ENCODE measurements at regions not wholly inside any gene's neighbourhood (a gene's known extent, or its start where the extent isn't known, plus 50 kb on each side); places are given as distances from the start of the nearest gene placed in this dataset.

GRCh38 chr12:71071536-71072097, 86.2 kb downstream of the TSPAN8 start:
- no peaks in the 10 kb centered on the region for H3K4me1 ChIP-seq (ENCODE audit: insufficient read depth)
- DNase-seq (ENCODE audit: low spot score): no peak
- no peaks in the 10 kb centered on the region for H4K20me1 ChIP-seq (ENCODE audit: insufficient read depth, poor library complexity, severe bottlenecking)
- no peak overlapping the region for H2AFZ ChIP-seq
- H3K9me2 ChIP-seq (replicated peaks; ENCODE audit: insufficient read depth): no peaks in the 10 kb centered on the region
- H3K4me2 ChIP-seq: no peak overlapping the region
- no peak overlapping the region for H3K27ac ChIP-seq
- no peaks in the 10 kb centered on the region for H3K9me3 ChIP-seq (ENCODE audit: low read depth)
- H3K27me3 ChIP-seq: no peaks in the 10 kb centered on the region
- TF ChIP-seq EZH2 (IDR thresholded peaks at IDR 0.05; ENCODE audit: borderline replicate concordance): no peak
- no peak for TF ChIP-seq CTCF (IDR thresholded peaks at IDR 0.05; ENCODE audit: poor library complexity)
- TF ChIP-seq EZH2phosphoT487 (IDR thresholded peaks at IDR 0.05; ENCODE audit: low read depth, severe bottlenecking, unreplicated experiment): no peak
- 94% methylated on average over 3 of the region's 3 CpGs for WGBS (ENCODE audit: low lambda C conversion rate, missing lambda C conversion rate)
- H3K79me2 ChIP-seq: no peaks in the 10 kb centered on the region
- no peaks in the 10 kb centered on the region for H3K36me3 ChIP-seq (replicated peaks; ENCODE audit: insufficient read depth, low read depth)
- H3K4me3 ChIP-seq: no peak overlapping the region

- TF ChIP-seq EZH2phosphoT487 (IDR thresholded peaks at IDR 0.05; ENCODE audit: low read depth, severe bottlenecking, unreplicated experiment) (no peak), CTCF (IDR thresholded peaks at IDR 0.05; ENCODE audit: poor library complexity) (no peak), EZH2 (IDR thresholded peaks at IDR 0.05; ENCODE audit: borderline replicate concordance) (no peak)
- Histone ChIP-seq H2AFZ (no peak overlapping the region), H3K27ac (no peak overlapping the region), H3K9me2 (replicated peaks; ENCODE audit: insufficient read depth) (no peaks in the 10 kb centered on the region), H3K79me2 (no peaks in the 10 kb centered on the region), H4K20me1 (ENCODE audit: insufficient read depth, poor library complexity, severe bottlenecking) (no peaks in the 10 kb centered on the region), H3K4me1 (ENCODE audit: insufficient read depth) (no peaks in the 10 kb centered on the region), H3K36me3 (replicated peaks; ENCODE audit: insufficient read depth, low read depth) (no peaks in the 10 kb centered on the region), H3K4me3 (no peak overlapping the region), H3K4me2 (no peak overlapping the region), H3K9me3 (ENCODE audit: low read depth) (no peaks in the 10 kb centered on the region), H3K27me3 (no peaks in the 10 kb centered on the region)
- 92% methylated on average over 3 of the region's 3 CpGs for WGBS (ENCODE audit: low lambda C conversion rate, missing lambda C conversion rate)
- no peak for DNase-seq (ENCODE audit: low spot score)
Observed at GRCh38 chr12:71070416-71071128, 87.2 kb downstream of the TSPAN8 start.

- TF ChIP-seq EZH2 (IDR thresholded peaks at IDR 0.05; ENCODE audit: borderline replicate concordance) (no peak), EZH2phosphoT487 (IDR thresholded peaks at IDR 0.05; ENCODE audit: low read depth, severe bottlenecking, unreplicated experiment) (no peak), CTCF (IDR thresholded peaks at IDR 0.05; ENCODE audit: poor library complexity) (no peak)
- 98% methylated on average over 2 of the region's 2 CpGs for WGBS (ENCODE audit: low lambda C conversion rate, missing lambda C conversion rate)
- Histone ChIP-seq H2AFZ (no peak overlapping the region), H3K79me2 (no peaks in the 10 kb centered on the region), H3K4me3 (no peak overlapping the region), H3K4me2 (no peak overlapping the region), H3K36me3 (replicated peaks; ENCODE audit: insufficient read depth, low read depth) (no peaks in the 10 kb centered on the region), H3K9me2 (replicated peaks; ENCODE audit: insufficient read depth) (no peaks in the 10 kb centered on the region), H3K9me3 (ENCODE audit: low read depth) (no peaks in the 10 kb centered on the region), H4K20me1 (ENCODE audit: insufficient read depth, poor library complexity, severe bottlenecking) (no peaks in the 10 kb centered on the region), H3K27ac (no peak overlapping the region), H3K27me3 (no peaks in the 10 kb centered on the region), H3K4me1 (ENCODE audit: insufficient read depth) (no peaks in the 10 kb centered on the region)
- no peak for DNase-seq (ENCODE audit: low spot score)
Observed at GRCh38 chr12:71069311-71069710, 88.5 kb downstream of the TSPAN8 start.
